CD4-positive, alpha-beta memory T cell (primary cell): ENCODE measurements at regions not wholly inside any gene's neighbourhood (a gene's known extent, or its start where the extent isn't known, plus 50 kb on each side); places are given as distances from the start of the nearest gene placed in this dataset.

Experiments
- CTCF ChIA-PET: fragments of 350-600 bp; sonication (Branson Sonifier 250); formaldehyde crosslinking; loops from one replicate; lab custom pipeline; 2021; ENCODE audit warnings: inconsistent platforms; ENCODE audit not compliant: partially characterized antibody; lab: Charles Lee
- POLR2A ChIA-PET: fragments of 350-600 bp; sonication (Branson Sonifier 250); formaldehyde crosslinking; loops from one replicate; lab custom pipeline; 2021; ENCODE audit not compliant: partially characterized antibody; lab: Charles Lee
- DNase-seq, 5 donors: peaks; one replicate each; pipeline versions ENCODE4 v3.0.0 to v3.0.0-alpha.2; 2020 to 2022; ENCODE audit warnings: mixed read lengths in 1 of 5
- H3K27ac ChIP-seq: one replicate; pipeline ENCODE4 v1.7.0; 2013; ENCODE audit warnings: low read depth, low read length
- H3K27me3 ChIP-seq: 2 replicates; pipeline ENCODE4 v1.7.0; 2013; ENCODE audit warnings: mild to moderate bottlenecking, low read length, moderate library complexity; ENCODE audit not compliant: insufficient read depth
- H3K36me3 ChIP-seq: 2 replicates; pipeline ENCODE4 v1.7.0; 2013; ENCODE audit warnings: mild to moderate bottlenecking, low read length, moderate library complexity; ENCODE audit not compliant: insufficient read depth
- H3K4me1 ChIP-seq: 2 replicates; pipeline ENCODE4 v1.7.0; 2013; ENCODE audit warnings: mild to moderate bottlenecking, low read length, moderate library complexity; ENCODE audit not compliant: insufficient read depth
- H3K4me3 ChIP-seq, 2 donors: one replicate each; pipeline ENCODE4 v1.7.0; 2013; ENCODE audit warnings: low read length in 2 of 2, mild to moderate bottlenecking in 1 of 2
- H3K9me3 ChIP-seq, 2 donors: one replicate each; pipeline ENCODE4 v1.7.0; 2013; ENCODE audit warnings: low read length in 2 of 2, control low read depth in 1 of 2; ENCODE audit not compliant: control insufficient read depth in 1 of 2
- H3K27ac Mint-ChIP-seq, 7 donors: one replicate each; pipeline ENCODE4 v1.8.0; 2020 to 2021; ENCODE audit warnings: mixed read lengths in 7 of 7, mild to moderate bottlenecking in 6 of 7, inconsistent platforms in 3 of 7, moderate library complexity in 3 of 7
- H3K27me3 Mint-ChIP-seq, 2 donors: one replicate each; pipeline ENCODE4 v1.8.0; 2020 to 2021; ENCODE audit warnings: mixed read lengths in 2 of 2
- H3K36me3 Mint-ChIP-seq, 2 donors: one replicate each; pipeline ENCODE4 v1.8.0; 2020 to 2021; ENCODE audit warnings: mixed read lengths in 2 of 2, inconsistent platforms in 1 of 2, mild to moderate bottlenecking in 1 of 2
- H3K4me1 Mint-ChIP-seq, 4 donors: one replicate each; pipeline ENCODE4 v1.8.0; 2020 to 2021; ENCODE audit warnings: mixed read lengths in 4 of 4, mild to moderate bottlenecking in 1 of 4
- H3K4me3 Mint-ChIP-seq, 8 donors: one replicate each; pipeline ENCODE4 v1.8.0; 2020 to 2021; ENCODE audit warnings: mixed read lengths in 8 of 8, mild to moderate bottlenecking in 7 of 8, moderate library complexity in 6 of 8, inconsistent platforms in 3 of 8
- H3K9me3 Mint-ChIP-seq, 8 donors: one replicate each; pipeline ENCODE4 v1.8.0; 2020 to 2021; ENCODE audit warnings: mixed read lengths in 8 of 8, mild to moderate bottlenecking in 5 of 8, inconsistent platforms in 3 of 8, moderate library complexity in 1 of 8
- intact Hi-C: fragments of 100-400 bp; cut with micrococcal nuclease; formaldehyde crosslinking; loops from one replicate; pipeline ENCODE4 v1.15.1; 2023

GRCh38 chr13:71249011-71249410 is 618.0 kb downstream of the DACH1 start:
- H3K27ac ChIP-seq = no peak overlapping the region
- no peak overlapping the region for H3K4me3 ChIP-seq
- no peaks in the 10 kb centered on the region for H3K36me3 ChIP-seq
- ChIA-PET CTCF (no interaction called here), POLR2A (no interaction called here)
- no peaks in the 10 kb centered on the region for H3K9me3 Mint-ChIP-seq
- H3K36me3 Mint-ChIP-seq = no peaks in the 10 kb centered on the region
- intact Hi-C loops = no loop called here
- H3K9me3 ChIP-seq = no peaks in the 10 kb centered on the region
- no peaks in the 10 kb centered on the region for H3K4me1 Mint-ChIP-seq
- no peak overlapping the region for H3K4me3 Mint-ChIP-seq
- H3K27me3 ChIP-seq = no peaks in the 10 kb centered on the region
- H3K4me1 ChIP-seq = no peaks in the 10 kb centered on the region
- H3K27me3 Mint-ChIP-seq = no peaks in the 10 kb centered on the region
- no peak for DNase-seq
- H3K27ac Mint-ChIP-seq = no peak overlapping the region

DNA sequence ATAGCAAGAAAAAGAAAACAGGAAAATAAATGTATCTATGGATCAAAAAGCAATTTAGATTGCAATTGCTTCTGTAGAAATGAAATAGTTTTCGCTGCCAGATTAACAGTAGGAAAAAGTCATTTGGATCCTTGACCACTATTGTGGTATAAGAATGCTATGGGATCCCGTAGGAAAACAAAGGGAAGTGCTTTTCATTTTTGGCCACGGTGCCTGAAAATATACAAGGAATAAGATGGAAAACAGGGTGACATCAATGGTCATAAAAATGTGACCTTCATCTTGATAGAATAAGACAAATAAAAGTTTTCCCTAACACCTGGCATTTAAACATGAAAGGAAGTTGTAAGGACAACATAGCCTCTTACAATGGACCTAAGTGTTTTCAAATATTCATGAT is 622.8 kb downstream of the DACH1 start:
- H3K4me3 Mint-ChIP-seq = no peak overlapping the region
- no peaks in the 10 kb centered on the region for H3K36me3 Mint-ChIP-seq
- H3K27me3 ChIP-seq = no peaks in the 10 kb centered on the region
- H3K36me3 ChIP-seq = no peaks in the 10 kb centered on the region
- no peaks in the 10 kb centered on the region for H3K27me3 Mint-ChIP-seq
- ChIA-PET CTCF (no interaction called here), POLR2A (no interaction called here)
- no peak overlapping the region for H3K4me3 ChIP-seq
- no peaks in the 10 kb centered on the region for H3K9me3 Mint-ChIP-seq
- H3K4me1 Mint-ChIP-seq = no peaks in the 10 kb centered on the region
- intact Hi-C loops = no loop called here
- H3K27ac ChIP-seq = no peak overlapping the region
- H3K27ac Mint-ChIP-seq = no peak overlapping the region
- H3K4me1 ChIP-seq = no peaks in the 10 kb centered on the region
- H3K9me3 ChIP-seq = no peaks in the 10 kb centered on the region
- no peak for DNase-seq

DNA sequence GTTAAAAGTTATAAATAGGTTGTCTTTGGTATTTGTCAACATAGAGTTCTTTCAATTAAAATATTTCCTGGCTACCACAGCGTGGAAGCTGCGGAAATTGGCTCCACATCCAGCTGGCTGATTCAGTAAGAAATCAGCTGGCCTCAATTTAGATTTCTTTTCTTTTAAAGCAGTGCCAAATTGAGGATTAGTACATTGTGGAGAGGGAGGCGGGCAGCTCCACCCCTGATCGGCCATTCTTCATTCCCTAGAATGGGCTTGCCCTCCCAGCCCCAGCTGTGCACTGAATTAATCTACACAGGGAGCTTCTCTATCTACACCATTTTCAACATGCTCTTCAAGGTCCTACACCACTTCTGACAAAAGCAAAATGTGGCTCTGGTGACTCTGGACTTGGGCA is 624.8 kb downstream of the DACH1 start:
- CTCF ChIA-PET = no interaction called here
- Mint-ChIP-seq H3K27me3 (no peaks in the 10 kb centered on the region), H3K4me1 (no peaks in the 10 kb centered on the region), H3K9me3 (no peaks in the 10 kb centered on the region), H3K27ac (no peak overlapping the region), H3K4me3 (no peak overlapping the region), H3K36me3 (no peaks in the 10 kb centered on the region)
- no peak overlapping the region for H3K4me3 ChIP-seq
- POLR2A ChIA-PET = no interaction called here
- intact Hi-C loops = no loop called here
- no peaks in the 10 kb centered on the region for H3K9me3 ChIP-seq
- H3K4me1 ChIP-seq = no peaks in the 10 kb centered on the region
- no peak overlapping the region for H3K27ac ChIP-seq
- no peaks in the 10 kb centered on the region for H3K27me3 ChIP-seq
- no peak for DNase-seq
- H3K36me3 ChIP-seq = no peaks in the 10 kb centered on the region

- no peaks in the 10 kb centered on the region for H3K4me1 ChIP-seq
- H3K27me3 Mint-ChIP-seq = no peaks in the 10 kb centered on the region
- ChIA-PET POLR2A (no interaction called here), CTCF (no interaction called here)
- no peaks in the 10 kb centered on the region for H3K9me3 ChIP-seq
- H3K27me3 ChIP-seq = no peaks in the 10 kb centered on the region
- no peak overlapping the region for H3K4me3 Mint-ChIP-seq
- no peaks in the 10 kb centered on the region for H3K36me3 Mint-ChIP-seq
- H3K4me3 ChIP-seq = no peak overlapping the region
- no peak for DNase-seq
- H3K27ac Mint-ChIP-seq = no peak overlapping the region
- no peak overlapping the region for H3K27ac ChIP-seq
- intact Hi-C loops = no loop called here
- no peaks in the 10 kb centered on the region for H3K36me3 ChIP-seq
- H3K4me1 Mint-ChIP-seq = no peaks in the 10 kb centered on the region
- H3K9me3 Mint-ChIP-seq = no peaks in the 10 kb centered on the region
Measured at GRCh38 chr13:71240911-71241310, 626.1 kb downstream of the DACH1 start.

- Mint-ChIP-seq H3K27me3 (no peaks in the 10 kb centered on the region), H3K36me3 (no peaks in the 10 kb centered on the region), H3K9me3 (no peaks in the 10 kb centered on the region), H3K4me3 (no peak overlapping the region), H3K27ac (no peak overlapping the region), H3K4me1 (no peaks in the 10 kb centered on the region)
- POLR2A ChIA-PET = no interaction called here
- DNase-seq = no peak
- H3K27me3 ChIP-seq = no peaks in the 10 kb centered on the region
- intact Hi-C loops = no loop called here
- H3K27ac ChIP-seq = no peak overlapping the region
- H3K4me3 ChIP-seq = no peak overlapping the region
- H3K9me3 ChIP-seq = no peaks in the 10 kb centered on the region
- no peaks in the 10 kb centered on the region for H3K36me3 ChIP-seq
- CTCF ChIA-PET = no interaction called here
- no peaks in the 10 kb centered on the region for H3K4me1 ChIP-seq
Measured at GRCh38 chr13:71237332-71237731, 629.7 kb downstream of the DACH1 start.

DNA sequence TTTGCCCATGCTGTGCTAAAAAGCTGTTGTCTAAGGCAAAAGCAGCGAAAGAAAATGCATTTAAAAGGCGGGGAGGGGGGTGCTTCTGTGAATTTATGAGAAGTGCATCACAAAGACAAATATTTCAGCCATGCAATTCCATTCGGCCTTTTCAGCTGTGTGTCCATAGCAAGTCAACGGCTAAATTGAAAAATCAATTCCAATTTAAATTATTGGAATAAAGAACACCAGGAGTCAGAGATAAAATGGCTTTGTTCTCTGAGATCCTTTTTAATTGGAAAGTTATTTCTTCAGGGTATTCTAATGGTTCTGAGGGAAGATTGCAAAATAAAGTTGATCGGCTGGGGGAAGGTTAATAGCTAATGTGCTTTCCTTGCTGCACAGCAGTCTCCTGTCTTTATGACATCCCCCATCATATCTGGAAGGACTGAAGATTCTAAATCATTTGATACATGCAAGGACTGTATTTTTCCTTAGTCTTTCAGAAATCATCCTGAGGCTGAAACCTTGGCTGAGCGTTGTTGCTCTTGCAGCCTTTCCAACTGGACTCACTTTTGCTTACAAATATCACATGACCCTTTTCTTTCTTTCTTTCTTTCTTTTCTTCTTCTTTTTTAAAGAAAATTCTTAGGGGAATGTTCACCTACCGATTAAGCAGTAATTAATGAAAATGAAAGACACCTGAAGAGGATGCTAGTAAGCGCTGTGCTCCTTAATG is 647.1 kb downstream of the DACH1 start:
- H3K36me3 ChIP-seq = no peaks in the 10 kb centered on the region
- H3K9me3 ChIP-seq = no peaks in the 10 kb centered on the region
- POLR2A ChIA-PET = no interaction called here
- H3K27ac ChIP-seq = no peak overlapping the region
- H3K27me3 Mint-ChIP-seq = no peaks in the 10 kb centered on the region
- H3K4me3 ChIP-seq = no peak overlapping the region
- no peaks in the 10 kb centered on the region for H3K36me3 Mint-ChIP-seq
- H3K4me1 Mint-ChIP-seq = no peaks in the 10 kb centered on the region
- H3K9me3 Mint-ChIP-seq = peaks cover 0 to 2% (median 0%) of the 10 kb centered on the region in 8 donors
- H3K4me3 Mint-ChIP-seq = no peak overlapping the region
- no peaks in the 10 kb centered on the region for H3K27me3 ChIP-seq
- no peak overlapping the region for H3K27ac Mint-ChIP-seq
- CTCF ChIA-PET = no interaction called here
- DNase-seq = no peak
- H3K4me1 ChIP-seq = no peaks in the 10 kb centered on the region
- intact Hi-C loops = no loop called here

GRCh38 chr13:71218960-71219359 is 648.0 kb downstream of the DACH1 start:
- DNase-seq = no peak
- Mint-ChIP-seq H3K4me1 (no peaks in the 10 kb centered on the region), H3K9me3 (peaks cover 0 to 4% (median under 1%) of the 10 kb centered on the region in 8 donors), H3K4me3 (no peak overlapping the region), H3K27me3 (no peaks in the 10 kb centered on the region), H3K36me3 (no peaks in the 10 kb centered on the region), H3K27ac (no peak overlapping the region)
- Histone ChIP-seq H3K9me3 (no peaks in the 10 kb centered on the region), H3K4me1 (no peaks in the 10 kb centered on the region), H3K27me3 (no peaks in the 10 kb centered on the region), H3K4me3 (no peak overlapping the region), H3K27ac (no peak overlapping the region), H3K36me3 (no peaks in the 10 kb centered on the region)
- intact Hi-C loops = no loop called here
- POLR2A ChIA-PET = no interaction called here
- CTCF ChIA-PET = no interaction called here

DNA sequence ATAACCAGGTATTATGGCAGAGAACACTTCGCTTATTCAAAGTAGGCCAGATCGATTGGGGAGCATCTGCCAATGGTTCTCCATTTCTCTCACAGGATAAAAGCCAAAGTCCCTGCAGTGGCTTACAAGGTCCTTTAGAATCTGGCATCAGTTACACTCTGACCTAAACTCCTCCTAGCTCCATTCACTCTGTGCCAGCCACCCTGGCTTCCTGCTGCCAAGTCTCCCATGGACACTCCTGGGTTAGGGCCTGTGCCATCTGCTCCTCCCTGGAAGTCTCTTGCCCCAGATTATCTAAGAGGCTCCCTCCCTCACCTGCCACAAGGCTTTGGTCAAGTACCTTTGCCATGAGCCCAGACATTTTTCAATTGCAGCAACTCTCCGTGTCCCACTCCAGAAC is 649.2 kb downstream of the DACH1 start:
- Mint-ChIP-seq H3K27me3 (no peaks in the 10 kb centered on the region), H3K36me3 (no peaks in the 10 kb centered on the region), H3K4me3 (no peak overlapping the region), H3K9me3 (peaks cover 0 to 4% (median 1%) of the 10 kb centered on the region in 8 donors), H3K4me1 (no peaks in the 10 kb centered on the region), H3K27ac (no peak overlapping the region)
- H3K4me1 ChIP-seq = no peaks in the 10 kb centered on the region
- H3K36me3 ChIP-seq = no peaks in the 10 kb centered on the region
- H3K9me3 ChIP-seq = no peaks in the 10 kb centered on the region
- intact Hi-C loops = no loop called here
- ChIA-PET CTCF (no interaction called here), POLR2A (no interaction called here)
- no peak overlapping the region for H3K4me3 ChIP-seq
- H3K27me3 ChIP-seq = no peaks in the 10 kb centered on the region
- no peak for DNase-seq
- H3K27ac ChIP-seq = no peak overlapping the region
